NB4 (cell line): ENCODE measurements at regions not wholly inside any gene's neighbourhood (a gene's known extent, or its start where the extent isn't known, plus 50 kb on each side); places are given as distances from the start of the nearest gene placed in this dataset.

Experiments used
- POLR2A ChIP-seq: IDR thresholded peaks from 2 replicates; pipeline ENCODE4 v1.6.1; 2011; ENCODE audit warnings: mild to moderate bottlenecking; ENCODE audit not compliant: insufficient read length; ENCODE audit errors: extremely low read depth
- TF ChIP-seq, protein P1 (sequence below): IDR thresholded peaks from one replicate; pipeline ENCODE4 v1.5.1; 2012; ENCODE audit warnings: low read depth, low read length

DNA sequence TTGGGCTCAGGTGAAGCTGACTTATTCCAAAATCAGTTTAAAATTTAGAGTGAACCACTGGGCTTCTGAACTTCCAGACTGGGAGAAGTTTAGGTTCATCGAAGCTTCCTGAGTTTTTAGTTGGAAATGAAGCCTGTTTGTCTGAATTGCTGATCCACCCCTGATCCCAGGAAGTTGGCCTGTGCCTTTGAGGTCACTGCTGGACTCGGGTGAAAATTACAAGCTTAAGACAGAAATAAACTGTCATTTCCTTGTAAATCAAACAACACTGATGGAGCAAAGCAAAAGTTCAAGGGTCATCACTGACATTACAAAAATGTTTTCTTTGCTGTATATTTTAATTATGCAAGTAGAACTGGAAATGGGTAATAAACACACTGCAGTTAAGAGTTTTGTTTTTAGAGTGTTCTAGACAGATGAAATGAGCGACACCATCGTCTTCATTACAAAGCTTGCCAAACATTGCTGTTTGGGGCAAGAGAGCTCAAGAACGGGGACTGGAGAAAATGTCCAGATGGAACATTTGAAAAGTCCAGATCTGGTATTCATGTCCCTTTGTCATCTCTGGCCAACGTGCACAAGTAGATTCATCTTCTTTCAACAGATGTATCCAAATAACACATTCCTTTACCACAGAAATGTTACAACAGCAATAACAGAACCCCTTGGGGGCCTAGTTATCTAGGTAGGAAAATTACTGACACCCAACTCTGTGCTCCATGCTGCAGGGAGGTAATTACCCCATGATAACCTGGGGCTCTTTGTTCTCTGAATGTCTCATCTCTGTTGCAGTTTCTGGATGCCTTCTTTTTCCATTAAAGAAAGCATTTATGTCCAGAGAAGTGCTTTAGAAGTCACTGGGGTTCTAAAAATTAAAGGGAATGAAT, 142.4 kb upstream of the ERCC6L2 start:
- TF ChIP-seq, protein P1, sequence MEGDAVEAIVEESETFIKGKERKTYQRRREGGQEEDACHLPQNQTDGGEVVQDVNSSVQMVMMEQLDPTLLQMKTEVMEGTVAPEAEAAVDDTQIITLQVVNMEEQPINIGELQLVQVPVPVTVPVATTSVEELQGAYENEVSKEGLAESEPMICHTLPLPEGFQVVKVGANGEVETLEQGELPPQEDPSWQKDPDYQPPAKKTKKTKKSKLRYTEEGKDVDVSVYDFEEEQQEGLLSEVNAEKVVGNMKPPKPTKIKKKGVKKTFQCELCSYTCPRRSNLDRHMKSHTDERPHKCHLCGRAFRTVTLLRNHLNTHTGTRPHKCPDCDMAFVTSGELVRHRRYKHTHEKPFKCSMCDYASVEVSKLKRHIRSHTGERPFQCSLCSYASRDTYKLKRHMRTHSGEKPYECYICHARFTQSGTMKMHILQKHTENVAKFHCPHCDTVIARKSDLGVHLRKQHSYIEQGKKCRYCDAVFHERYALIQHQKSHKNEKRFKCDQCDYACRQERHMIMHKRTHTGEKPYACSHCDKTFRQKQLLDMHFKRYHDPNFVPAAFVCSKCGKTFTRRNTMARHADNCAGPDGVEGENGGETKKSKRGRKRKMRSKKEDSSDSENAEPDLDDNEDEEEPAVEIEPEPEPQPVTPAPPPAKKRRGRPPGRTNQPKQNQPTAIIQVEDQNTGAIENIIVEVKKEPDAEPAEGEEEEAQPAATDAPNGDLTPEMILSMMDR = no peak
- no peak for TF ChIP-seq POLR2A
